GM23248 (cell line): ENCODE measurements at regions not wholly inside any gene's neighbourhood (a gene's known extent, or its start where the extent isn't known, plus 50 kb on each side); places are given as distances from the start of the nearest gene placed in this dataset.

Experiments used
- DNase-seq: peaks from one replicate; pipeline ENCODE4 v3.0.0-alpha.2; 2015
- H2AFZ ChIP-seq: fragments of 200-600 bp; sonication (generic); 2 replicates; pipeline ENCODE4 v1.6.1; 2016; ENCODE audit warnings: antibody characterized with exemption
- H3F3A ChIP-seq: fragments of 200-600 bp; sonication (generic); 2 replicates; pipeline ENCODE4 v1.6.1; 2016; ENCODE audit warnings: mild to moderate bottlenecking, antibody characterized with exemption, mixed run types; ENCODE audit not compliant: insufficient read depth
- H3K27ac ChIP-seq: fragments of 200-600 bp; sonication (generic); 2 replicates; pipeline ENCODE4 v1.5.1; 2016; ENCODE audit warnings: mild to moderate bottlenecking
- H3K27me3 ChIP-seq: fragments of 200-600 bp; sonication (generic); replicated peaks from 2 replicates; pipeline ENCODE4 v1.6.1; 2016; ENCODE audit warnings: mild to moderate bottlenecking; ENCODE audit not compliant: insufficient read depth
- H3K36me3 ChIP-seq: fragments of 200-600 bp; sonication (generic); 2 replicates; pipeline ENCODE4 v1.6.1; 2016; ENCODE audit warnings: low read depth, mild to moderate bottlenecking
- H3K4me1 ChIP-seq: fragments of 200-600 bp; sonication (generic); 2 replicates; pipeline ENCODE4 v1.6.1; 2016; ENCODE audit warnings: mild to moderate bottlenecking; ENCODE audit not compliant: insufficient read depth
- H3K4me2 ChIP-seq: fragments of 200-600 bp; sonication (generic); one replicate; pipeline ENCODE4 v1.6.1; 2016; ENCODE audit warnings: mild to moderate bottlenecking; ENCODE audit not compliant: unreplicated experiment
- H3K4me3 ChIP-seq: fragments of 200-600 bp; sonication (generic); 2 replicates; pipeline ENCODE4 v1.5.1; 2016; ENCODE audit warnings: mild to moderate bottlenecking
- H3K79me2 ChIP-seq: fragments of 200-600 bp; sonication (generic); 2 replicates; pipeline ENCODE4 v1.6.1; 2016; ENCODE audit warnings: mild to moderate bottlenecking; ENCODE audit not compliant: insufficient read depth
- H3K9ac ChIP-seq: fragments of 200-600 bp; sonication (generic); 2 replicates; pipeline ENCODE4 v1.6.1; 2016; ENCODE audit warnings: mild to moderate bottlenecking
- H3K9me2 ChIP-seq: fragments of 200-600 bp; sonication (generic); 2 replicates; pipeline ENCODE4 v1.6.1; 2016; ENCODE audit warnings: mixed run types, mild to moderate bottlenecking, moderate library complexity; ENCODE audit not compliant: insufficient read depth
- H3K9me3 ChIP-seq: fragments of 200-600 bp; sonication (generic); one replicate; pipeline ENCODE4 v1.6.1; 2017; ENCODE audit warnings: low read depth
- H4K20me1 ChIP-seq: fragments of 200-600 bp; sonication (generic); 2 replicates; pipeline ENCODE4 v1.6.0; 2016; ENCODE audit not compliant: insufficient read depth
- EZH2 ChIP-seq: fragments of 200-600 bp; sonication (generic); IDR thresholded peaks from 2 replicates; pipeline ENCODE4 v1.6.1; 2018; ENCODE audit warnings: antibody characterized with exemption, mild to moderate bottlenecking; ENCODE audit not compliant: insufficient read depth, poor library complexity, severe bottlenecking
- EZH2phosphoT487 ChIP-seq: fragments of 200-600 bp; sonication (generic); IDR thresholded peaks from 2 replicates; pipeline ENCODE4 v1.6.1; 2018; ENCODE audit warnings: antibody characterized with exemption, moderate library complexity, mild to moderate bottlenecking, low read depth; ENCODE audit not compliant: insufficient read depth
- WGBS, 2 experiments: methylation state at CpG; one replicate each; pipeline ENCODE4 v1.1.6; 2015 to 2017; ENCODE audit warnings: low lambda C conversion rate in 2 of 2, low coverage in 1 of 2; ENCODE audit errors: missing lambda C conversion rate in 2 of 2; 5-methylcytosine and 5-hydroxymethylcytosine counted together
- in situ Hi-C: fragments of 300-500 bp; cut with MboI; formaldehyde crosslinking; loops from 2 replicates; pipeline ENCODE4 v1.15.0; 2020

- Histone ChIP-seq H3K79me2 (no peaks in the 10 kb centered on the region), H3K4me1 (peaks cover 14% of the 10 kb centered on the region), H2AFZ (no peak overlapping the region), H3K9me3 (no peaks in the 10 kb centered on the region), H3K36me3 (no peaks in the 10 kb centered on the region), H4K20me1 (no peaks in the 10 kb centered on the region), H3K9ac (no peak overlapping the region), H3K4me3 (no peak overlapping the region), H3F3A (peaks cover 16% of the 10 kb centered on the region), H3K27me3 (no peaks in the 10 kb centered on the region), H3K9me2 (no peaks in the 10 kb centered on the region), H3K27ac (no peak overlapping the region), H3K4me2 (no peak overlapping the region)
- DNase-seq, result no peak
- 81 to 100% methylated on average over 1 of the region's 1 CpG for WGBS, 2 experiments
- TF ChIP-seq EZH2phosphoT487 (no peak), EZH2 (no peak)
- in situ Hi-C loops, result no loop called here
Observed at GRCh38 chr12:58074259-58074658, 132.9 kb downstream of the ATP23 start.

GRCh38 chr12:58079806-58080205 lies 138.4 kb downstream of the ATP23 start:
- in situ Hi-C loops, result no loop called here
- Histone ChIP-seq H3K9me3 (no peaks in the 10 kb centered on the region), H3F3A (no peaks in the 10 kb centered on the region), H3K4me2 (no peak overlapping the region), H2AFZ (no peak overlapping the region), H3K4me3 (no peak overlapping the region), H4K20me1 (no peaks in the 10 kb centered on the region), H3K4me1 (no peaks in the 10 kb centered on the region), H3K27me3 (no peaks in the 10 kb centered on the region), H3K79me2 (no peaks in the 10 kb centered on the region), H3K9ac (no peak overlapping the region), H3K9me2 (no peaks in the 10 kb centered on the region), H3K36me3 (no peaks in the 10 kb centered on the region), H3K27ac (no peak overlapping the region)
- no peak for TF ChIP-seq EZH2phosphoT487
- no peak for TF ChIP-seq EZH2
- no peak for DNase-seq
- WGBS, 2 experiments, result 39 to 56% methylated on average over 1 of the region's 1 CpG

GRCh38 chr12:58081488-58081887 lies 140.1 kb downstream of the ATP23 start:
- H3K4me1 ChIP-seq, result no peaks in the 10 kb centered on the region
- H3K4me3 ChIP-seq, result no peak overlapping the region
- H3K9ac ChIP-seq, result no peak overlapping the region
- no peak for DNase-seq
- H2AFZ ChIP-seq, result no peak overlapping the region
- in situ Hi-C loops, result no loop called here
- H3K9me2 ChIP-seq, result no peaks in the 10 kb centered on the region
- no peak overlapping the region for H3K27ac ChIP-seq
- no peaks in the 10 kb centered on the region for H3K36me3 ChIP-seq
- TF ChIP-seq EZH2, result no peak
- TF ChIP-seq EZH2phosphoT487, result no peak
- no peaks in the 10 kb centered on the region for H3F3A ChIP-seq
- H3K79me2 ChIP-seq, result no peaks in the 10 kb centered on the region
- H4K20me1 ChIP-seq, result no peaks in the 10 kb centered on the region
- no peaks in the 10 kb centered on the region for H3K27me3 ChIP-seq
- H3K9me3 ChIP-seq, result no peaks in the 10 kb centered on the region
- no peak overlapping the region for H3K4me2 ChIP-seq
- 0% methylated on average over 1 of the region's 1 CpG; no CpG with 5 or more reads in 1 of the 2 experiments for WGBS, 2 experiments

- in situ Hi-C loops, result no loop called here
- H3K79me2 ChIP-seq, result no peaks in the 10 kb centered on the region
- H3K4me1 ChIP-seq, result no peaks in the 10 kb centered on the region
- H3K4me3 ChIP-seq, result no peak overlapping the region
- H3K27me3 ChIP-seq, result no peaks in the 10 kb centered on the region
- H3K36me3 ChIP-seq, result no peaks in the 10 kb centered on the region
- H2AFZ ChIP-seq, result no peak overlapping the region
- no peaks in the 10 kb centered on the region for H3K9me2 ChIP-seq
- no peaks in the 10 kb centered on the region for H4K20me1 ChIP-seq
- H3K4me2 ChIP-seq, result no peak overlapping the region
- no peak overlapping the region for H3K27ac ChIP-seq
- no peak for DNase-seq
- H3K9me3 ChIP-seq, result no peaks in the 10 kb centered on the region
- WGBS, 2 experiments, result 72 to 81% methylated on average over 2 of the region's 2 CpGs
- H3K9ac ChIP-seq, result no peak overlapping the region
- H3F3A ChIP-seq, result no peaks in the 10 kb centered on the region
- TF ChIP-seq EZH2phosphoT487 (no peak), EZH2 (no peak)
Observed at GRCh38 chr12:58082996-58083395, 141.6 kb downstream of the ATP23 start.

- H3K9me2 ChIP-seq, result no peaks in the 10 kb centered on the region
- H2AFZ ChIP-seq, result no peak overlapping the region
- TF ChIP-seq EZH2 (no peak), EZH2phosphoT487 (no peak)
- 80 to 86% methylated on average over 2 of the region's 2 CpGs for WGBS, 2 experiments
- no peak overlapping the region for H3K27ac ChIP-seq
- H3K36me3 ChIP-seq, result no peaks in the 10 kb centered on the region
- H3K4me3 ChIP-seq, result no peak overlapping the region
- no peaks in the 10 kb centered on the region for H3K9me3 ChIP-seq
- no peak overlapping the region for H3K9ac ChIP-seq
- no peak for DNase-seq
- no peaks in the 10 kb centered on the region for H3F3A ChIP-seq
- in situ Hi-C loops, result no loop called here
- H3K27me3 ChIP-seq, result no peaks in the 10 kb centered on the region
- H3K79me2 ChIP-seq, result no peaks in the 10 kb centered on the region
- H3K4me1 ChIP-seq, result no peaks in the 10 kb centered on the region
- no peak overlapping the region for H3K4me2 ChIP-seq
- H4K20me1 ChIP-seq, result no peaks in the 10 kb centered on the region
Observed at GRCh38 chr12:58086006-58086405, 144.6 kb downstream of the ATP23 start.
